Amniotic epithelial cell (primary cell): ENCODE measurements at regions not wholly inside any gene's neighbourhood (a gene's known extent, or its start where the extent isn't known, plus 50 kb on each side); places are given as distances from the start of the nearest gene placed in this dataset.
"Not testable (repeated sequence)": the region's sequence is repeated elsewhere in the genome, so short reads cannot be mapped to it uniquely, and the experiment has no call there.

Source experiments
- DNase-seq: peaks from one replicate; pipeline ENCODE4 v3.0.0-alpha.2; 2010; ENCODE audit warnings: low read depth

DNA sequence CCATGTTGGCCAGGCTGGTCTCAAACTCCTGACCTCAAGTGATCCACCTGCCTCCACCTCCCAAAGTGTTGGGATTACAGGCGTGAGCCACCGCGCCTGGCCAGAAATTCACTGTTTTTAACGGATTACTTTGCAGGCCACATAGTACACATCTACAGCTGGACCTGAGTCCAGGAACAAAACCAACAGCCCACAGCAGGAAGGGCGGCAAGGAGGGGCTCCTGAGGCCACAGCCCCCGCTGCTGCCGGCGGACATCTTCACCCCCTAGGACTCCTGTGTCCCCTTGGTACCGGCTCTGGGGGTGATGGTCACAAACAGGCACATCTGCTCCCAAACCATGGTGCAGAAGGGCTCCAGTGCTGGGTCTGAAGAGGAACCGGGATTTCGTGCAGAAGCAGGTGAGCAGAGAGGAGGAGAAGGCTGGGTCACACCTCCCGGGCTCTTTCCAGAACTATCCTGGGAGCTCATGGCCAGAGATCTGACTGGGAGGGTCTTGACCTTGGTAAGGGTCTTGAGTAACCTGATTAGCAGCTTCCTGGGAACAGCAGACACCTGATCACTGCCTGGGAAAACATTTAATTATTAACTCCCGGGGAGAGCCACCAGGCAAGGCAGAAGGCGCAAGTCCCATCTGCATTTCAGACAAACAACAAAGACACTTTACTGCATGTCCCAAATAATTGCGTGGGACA lies 99.9 kb downstream of the SHANK2 start:
- DNase-seq = not testable (repeated sequence)

DNA sequence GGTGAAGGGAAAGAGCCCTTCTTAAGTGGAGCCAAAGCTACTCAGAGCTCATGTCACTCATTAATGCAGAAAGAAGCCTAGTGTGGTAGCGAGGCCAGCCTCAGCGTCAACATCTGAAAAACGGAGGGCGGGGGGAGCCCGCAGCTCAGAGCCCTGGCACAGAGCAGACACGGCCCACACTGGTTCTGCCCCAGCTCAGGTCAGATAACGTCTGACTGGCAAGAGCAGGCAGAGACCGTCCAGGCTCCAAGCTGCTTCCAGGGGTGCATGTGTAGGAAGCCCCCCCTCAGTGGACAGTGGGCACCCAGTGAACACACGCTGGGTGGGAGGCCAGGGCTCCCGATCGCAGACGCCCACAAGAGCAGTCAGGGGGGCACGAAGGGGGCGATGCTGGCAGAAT lies 100.8 kb downstream of the SHANK2 start:
- no peak for DNase-seq

DNA sequence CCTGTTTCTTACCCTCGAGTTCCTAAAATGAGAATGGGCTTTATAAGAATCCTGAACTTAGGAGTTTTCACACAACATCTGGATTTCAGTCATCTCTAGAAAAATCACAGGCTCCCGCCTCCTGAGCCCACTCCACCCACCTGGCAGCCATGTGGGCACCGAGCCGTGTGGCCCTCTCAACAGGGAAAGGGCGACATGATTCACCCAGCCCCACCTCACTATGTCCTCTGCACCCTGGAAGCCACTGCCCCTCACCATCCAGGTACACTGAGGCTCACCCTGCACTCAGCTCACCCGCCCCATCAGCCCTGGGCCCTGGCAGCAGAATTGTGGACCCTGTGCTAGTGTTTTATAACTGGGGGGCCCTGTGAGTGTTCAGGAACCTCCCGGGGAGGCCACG lies 101.5 kb downstream of the SHANK2 start:
- DNase-seq = no peak

DNA sequence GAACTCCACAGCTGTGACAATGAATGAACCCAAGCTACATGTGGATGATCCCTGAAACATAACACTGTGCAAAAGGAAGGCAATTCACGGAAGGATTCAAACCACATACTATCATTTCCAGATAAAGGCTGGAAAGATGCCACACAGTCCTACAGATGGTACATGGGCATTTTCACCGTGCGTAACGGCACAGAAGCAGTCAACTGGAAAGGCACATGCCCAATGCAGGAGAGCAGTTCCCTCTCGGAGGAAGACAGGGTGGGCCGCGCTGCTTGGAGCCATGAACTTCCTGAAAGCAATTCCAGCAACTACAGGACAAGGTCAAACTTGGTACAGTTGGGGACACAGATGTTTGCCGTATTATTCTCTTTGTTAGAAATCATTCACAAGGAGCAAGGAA lies 103.7 kb downstream of the SHANK2 start:
- no peak for DNase-seq

DNA sequence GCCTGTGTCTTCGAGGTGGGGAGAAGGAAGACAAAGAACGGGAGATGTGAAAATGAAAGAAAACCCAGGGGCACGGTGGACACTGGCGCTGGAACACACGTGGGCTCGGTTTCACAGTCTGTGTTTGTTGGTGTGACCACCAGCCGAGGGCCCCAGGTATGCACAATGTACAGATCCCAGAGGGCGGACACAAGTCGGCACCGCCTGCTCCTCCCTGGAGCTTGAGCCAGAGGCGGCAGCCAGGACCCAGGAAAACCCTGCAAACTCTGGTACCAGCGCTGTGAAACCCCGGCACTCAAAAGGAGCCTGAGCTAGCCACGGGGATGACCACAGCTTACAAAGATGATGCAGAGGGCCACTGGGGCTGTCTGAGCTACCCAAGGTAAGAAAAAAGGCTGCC lies 105.0 kb downstream of the SHANK2 start:
- DNase-seq = no peak

DNA sequence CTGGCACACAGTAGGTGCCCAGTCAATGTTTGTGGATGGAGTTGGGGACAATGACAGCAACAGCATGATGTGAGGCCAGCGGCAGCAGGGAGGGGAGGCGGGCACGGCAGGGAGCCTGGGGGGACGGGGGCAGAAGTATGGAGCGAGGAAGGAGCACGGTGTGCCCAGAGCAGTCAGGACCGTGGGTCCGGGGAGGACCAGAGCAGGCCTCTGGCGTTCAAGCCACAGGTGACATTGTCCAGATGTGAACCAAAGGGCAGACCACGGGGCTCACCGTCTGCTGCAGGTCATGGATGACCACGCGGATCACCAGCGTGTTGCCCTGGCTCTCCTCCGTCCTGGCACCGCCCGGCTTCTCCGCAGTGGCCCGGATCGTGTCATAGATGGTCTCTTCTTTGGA lies 105.5 kb downstream of the SHANK2 start:
- no peak for DNase-seq

DNA sequence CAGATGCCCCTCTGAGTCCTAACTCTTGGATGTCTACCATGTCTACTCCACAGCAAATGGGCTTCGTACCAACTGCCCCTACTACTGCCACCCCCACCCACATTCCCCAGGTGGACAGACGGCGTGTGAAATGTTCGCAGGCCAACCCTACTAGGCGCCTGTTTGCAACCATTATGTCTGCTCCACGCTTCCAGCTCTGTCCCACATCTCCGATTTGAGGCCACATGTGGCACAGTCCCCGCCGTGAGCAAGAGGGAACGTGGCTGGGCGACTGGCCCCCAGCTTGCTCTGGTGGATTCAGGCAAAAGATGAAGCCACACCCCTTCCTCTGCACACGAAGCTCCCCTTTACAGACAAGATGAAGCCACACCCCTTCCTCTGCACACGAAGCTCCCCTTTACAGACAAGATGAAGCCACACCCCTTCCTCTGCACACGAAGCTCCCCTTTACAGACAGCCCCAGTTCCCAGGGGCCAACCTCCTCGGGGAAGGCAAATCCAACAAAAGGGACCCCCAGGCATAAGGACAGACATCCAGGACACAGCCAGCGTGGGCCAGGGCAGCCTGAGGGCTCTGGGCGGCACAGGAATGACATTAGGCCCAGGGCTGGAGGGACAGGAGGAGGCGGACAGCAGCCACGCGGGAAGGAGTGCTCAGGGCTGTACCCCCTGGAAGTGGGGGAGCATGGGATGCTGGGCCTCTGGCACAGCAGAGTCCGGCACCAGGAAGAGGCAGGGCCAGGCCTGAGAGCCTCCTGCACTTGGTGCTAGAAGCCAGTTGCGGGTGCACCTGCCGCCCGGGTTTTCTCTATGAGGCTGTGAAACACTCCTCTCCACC lies 106.2 kb downstream of the SHANK2 start:
- no peak for DNase-seq

DNA sequence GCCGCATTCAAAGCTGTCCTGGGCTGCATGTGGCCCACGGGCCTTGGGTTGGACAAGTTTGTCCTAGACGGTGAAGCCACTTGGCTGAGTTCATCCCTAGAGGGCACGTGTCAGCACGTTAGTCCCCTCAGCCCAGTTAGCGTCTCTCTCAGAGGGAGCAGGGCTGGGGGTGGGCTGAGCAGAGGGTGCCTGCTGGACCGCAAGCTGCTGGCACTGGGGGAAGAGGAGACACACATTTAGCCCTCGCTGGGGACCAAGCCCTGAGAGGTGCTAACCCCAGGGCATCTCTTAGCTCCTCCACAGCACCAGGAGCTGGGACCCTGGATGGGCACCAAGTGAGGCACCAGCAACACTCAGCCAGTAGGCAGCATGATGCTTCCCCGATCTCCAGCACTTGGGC lies 107.0 kb downstream of the SHANK2 start:
- DNase-seq = no peak

DNA sequence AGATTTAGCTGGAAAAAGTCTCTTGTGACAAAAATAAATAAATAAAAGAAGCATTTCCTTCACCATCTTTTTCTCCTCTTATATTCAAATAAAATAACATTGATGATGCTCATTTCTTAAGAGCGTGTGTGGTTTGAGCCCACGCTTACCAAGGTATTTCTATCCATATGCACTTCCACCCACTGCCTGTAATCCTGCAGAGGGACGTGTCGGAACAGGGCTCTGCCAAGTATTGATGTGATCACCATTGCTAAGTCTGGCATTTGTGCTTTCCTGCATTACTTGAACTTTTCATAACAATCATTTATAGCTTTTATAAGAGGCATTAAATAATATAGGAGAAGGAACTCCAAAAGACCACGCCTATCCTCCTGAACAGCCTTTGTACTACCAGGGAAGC lies 107.6 kb downstream of the SHANK2 start:
- no peak for DNase-seq

DNA sequence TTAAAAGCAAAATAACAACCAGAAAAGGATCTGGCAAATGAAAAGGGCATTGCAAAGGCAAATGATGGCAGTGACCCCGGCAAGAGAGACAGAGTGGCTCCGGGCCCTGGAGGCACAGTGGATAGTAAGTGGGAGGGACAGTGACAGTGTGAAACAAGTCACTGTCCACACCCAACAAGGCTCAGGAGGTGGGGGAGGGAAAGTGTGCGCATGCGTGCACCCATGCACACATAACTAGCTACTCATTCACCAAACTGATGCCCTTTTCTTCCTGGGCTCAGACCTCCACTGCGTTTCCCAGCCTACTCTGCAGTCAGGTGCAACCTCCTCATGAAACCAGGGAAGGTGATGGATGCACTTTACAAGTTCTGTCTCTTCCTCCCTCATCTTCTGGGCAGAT lies 108.4 kb downstream of the SHANK2 start:
- DNase-seq = no peak

DNA sequence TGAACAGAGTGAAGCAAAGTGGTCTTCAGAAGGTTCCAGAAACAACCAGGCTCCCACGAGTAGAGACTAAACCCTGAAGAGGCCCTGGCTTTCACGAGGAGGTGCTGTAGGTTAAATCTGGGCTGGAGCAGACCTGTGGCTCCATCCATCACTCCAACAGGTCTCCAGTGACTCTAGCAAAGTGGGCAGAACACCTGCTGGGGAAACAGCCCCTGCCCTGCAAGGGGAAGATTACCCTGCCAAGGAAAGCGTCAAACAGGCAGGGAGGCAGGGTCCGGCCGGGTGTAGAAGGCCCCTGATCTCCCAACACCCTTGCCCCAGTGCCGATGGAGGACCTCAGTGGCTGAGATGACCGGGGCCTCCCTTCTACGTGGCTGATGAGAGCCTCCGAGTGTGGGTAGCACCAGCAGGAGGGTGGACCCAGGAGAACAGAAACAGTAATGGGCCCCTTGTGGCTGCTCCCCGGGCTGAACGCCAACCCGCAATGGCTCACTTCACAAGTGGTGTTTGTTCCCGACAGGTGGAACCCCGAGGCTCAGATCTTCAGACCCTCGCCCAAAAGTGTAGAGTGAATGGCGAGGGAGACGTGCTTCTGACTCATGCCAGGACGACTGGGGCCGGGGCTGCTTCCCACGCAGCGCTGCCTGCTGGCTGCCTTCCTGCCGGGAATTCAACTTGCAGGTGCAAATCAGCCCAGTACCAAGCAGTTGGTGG lies 112.0 kb downstream of the SHANK2 start:
- DNase-seq = no peak

DNA sequence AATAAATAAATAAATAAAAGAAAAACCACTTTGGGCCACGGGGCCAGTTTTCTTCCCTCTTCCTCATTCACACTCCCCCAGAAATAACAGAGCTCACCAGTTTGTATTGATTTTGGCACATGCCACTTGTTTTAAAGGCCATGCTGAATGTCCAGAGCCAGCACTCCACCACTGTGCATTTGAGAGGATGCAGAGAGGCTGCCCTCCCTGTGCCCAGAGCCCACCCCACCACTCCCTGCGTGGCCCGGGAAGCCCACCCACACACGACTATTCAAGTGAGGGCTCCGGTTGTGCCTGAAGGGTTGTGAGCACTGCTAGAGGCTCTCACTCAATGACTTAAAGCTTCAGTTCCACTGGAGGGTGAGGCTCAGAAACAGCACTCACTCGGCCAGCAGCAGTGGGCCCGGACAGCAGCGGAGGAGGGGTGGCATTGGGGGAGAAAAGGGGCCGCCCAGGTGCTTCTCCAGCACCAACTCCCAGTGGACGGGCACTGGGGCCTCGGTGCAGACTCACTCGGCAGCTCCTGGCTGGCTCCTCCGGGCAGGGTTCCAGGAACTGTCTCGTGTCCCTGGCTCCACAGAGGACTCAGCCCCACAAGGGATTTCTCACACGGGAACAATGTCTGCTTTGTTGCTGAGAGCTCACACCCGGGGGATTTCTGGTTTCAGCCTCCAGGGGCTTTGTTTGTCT lies 112.7 kb downstream of the SHANK2 start:
- no peak for DNase-seq

DNA sequence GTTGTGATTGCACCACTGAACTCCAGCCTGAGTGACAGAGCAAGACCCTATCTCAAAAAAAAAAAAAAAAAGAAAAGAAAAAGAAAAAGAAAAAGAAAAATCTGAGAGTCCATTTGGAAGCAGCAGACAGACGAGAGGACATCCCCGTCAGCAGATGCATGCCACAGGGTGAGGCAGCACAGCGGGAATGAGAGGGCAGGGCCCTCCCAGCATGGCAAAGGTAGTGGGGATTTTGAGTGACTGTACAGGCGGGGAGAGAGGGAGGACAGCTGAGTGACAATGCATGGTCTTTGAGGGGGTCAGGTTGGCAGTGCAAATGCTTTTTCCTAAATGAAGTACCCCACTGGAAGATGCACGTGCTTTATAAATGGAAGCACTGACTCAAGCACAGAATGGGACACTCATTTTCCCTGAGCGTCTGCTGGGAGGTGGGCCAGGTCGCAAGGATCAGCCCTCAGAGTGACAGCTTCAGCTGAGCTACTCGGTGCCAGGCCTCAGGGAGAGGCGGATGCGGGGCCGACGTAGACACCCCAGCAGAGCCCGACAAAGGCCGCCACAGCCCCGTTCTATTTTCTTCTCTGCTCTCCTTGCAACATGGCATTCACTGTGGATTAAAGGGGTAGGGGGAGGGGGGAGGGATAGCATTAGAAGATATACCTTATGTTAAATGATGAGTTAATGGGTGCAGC lies 113.5 kb downstream of the SHANK2 start:
- no peak for DNase-seq

DNA sequence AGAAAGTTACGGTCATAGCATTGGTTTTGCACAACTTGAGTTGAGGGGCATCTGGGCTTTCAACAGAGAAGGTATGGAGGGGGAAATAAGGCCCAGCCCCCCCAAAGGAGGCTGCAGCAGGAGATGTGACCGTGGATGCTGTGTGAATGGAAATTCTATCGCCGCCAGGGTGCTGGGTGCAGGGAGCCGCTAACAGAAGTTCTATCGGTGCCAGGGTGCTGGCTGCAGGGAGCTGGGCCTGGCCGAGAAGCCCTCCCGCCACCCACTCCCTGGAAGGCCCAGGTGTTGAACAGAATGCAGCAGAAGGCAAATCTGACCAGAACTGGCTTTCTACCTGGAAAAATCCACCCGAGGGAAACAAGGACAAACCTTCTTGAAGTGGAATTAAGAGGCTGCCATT lies 115.0 kb downstream of the SHANK2 start:
- DNase-seq = no peak

DNA sequence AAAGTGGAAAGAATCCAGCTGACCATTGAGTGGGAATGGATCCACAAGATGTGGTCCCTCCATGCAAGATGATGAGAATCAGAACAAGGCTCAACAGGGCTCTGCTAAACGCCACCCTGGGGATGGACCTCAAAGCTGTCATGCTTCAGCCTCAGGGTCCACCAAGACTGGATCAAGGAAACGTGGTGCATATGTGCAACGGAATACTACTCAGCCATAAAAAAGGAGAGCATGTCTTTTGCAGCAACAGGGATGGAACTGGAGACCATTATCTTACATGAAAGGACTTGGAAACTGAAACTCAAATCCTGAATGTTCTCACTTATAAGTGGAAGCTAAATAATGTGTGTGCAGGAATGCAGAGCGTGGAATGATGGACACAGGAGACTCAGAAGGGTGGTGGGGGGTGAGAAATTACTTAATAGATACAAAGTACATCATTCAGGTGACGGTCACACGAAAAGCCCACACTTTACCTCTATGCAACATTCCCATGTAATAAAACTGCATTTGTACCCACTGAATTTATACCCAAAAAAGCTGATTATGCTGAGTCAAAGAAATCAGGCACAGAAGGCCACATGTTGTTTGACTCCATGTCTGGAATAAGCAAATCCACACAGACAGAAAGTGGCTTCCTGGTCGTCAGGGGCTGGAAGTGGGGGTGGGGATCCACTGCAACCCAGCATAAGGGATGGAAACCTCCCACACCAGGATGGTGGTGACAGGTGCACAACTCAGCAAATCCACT lies 116.1 kb downstream of the SHANK2 start:
- DNase-seq = no peak

DNA sequence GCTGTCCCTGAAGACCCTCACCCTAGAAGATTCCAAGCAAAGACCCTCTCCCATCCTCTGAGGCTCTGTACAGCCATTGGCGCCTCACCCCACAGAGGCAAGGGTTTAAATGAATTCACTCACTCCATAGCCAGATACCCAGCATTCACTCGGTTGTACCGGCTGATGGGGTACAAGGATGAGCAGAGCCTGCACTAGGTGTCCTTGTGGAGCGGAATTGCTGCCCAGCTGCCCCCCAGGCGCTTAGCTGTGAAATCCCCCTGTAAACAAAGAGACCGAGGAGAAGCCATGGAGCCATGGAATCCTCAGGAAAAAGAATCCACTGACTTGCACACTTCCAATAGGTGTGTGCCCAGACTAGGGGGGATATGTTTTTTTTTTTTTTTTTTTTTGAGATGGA lies 117.3 kb downstream of the SHANK2 start:
- no peak for DNase-seq

DNA sequence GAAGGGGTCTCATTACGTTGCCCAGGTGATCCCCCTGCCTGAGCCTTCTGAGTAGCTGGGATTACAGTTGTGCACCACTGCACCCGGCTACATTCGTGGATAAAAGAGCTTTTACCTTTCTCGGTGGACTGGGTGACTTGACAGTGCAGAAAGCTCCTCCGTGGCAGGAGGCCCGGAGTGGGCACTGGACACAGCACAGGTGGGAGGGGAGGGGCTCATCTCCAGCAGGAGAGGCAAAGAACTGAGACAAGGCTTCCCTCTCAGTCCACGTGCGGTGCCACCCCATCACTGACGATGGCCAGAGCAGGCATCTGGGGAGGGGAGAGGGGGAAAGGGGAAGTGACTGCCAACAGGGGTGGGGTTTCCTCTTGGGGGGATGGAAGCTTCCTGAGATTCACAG lies 118.4 kb downstream of the SHANK2 start:
- no peak for DNase-seq

DNA sequence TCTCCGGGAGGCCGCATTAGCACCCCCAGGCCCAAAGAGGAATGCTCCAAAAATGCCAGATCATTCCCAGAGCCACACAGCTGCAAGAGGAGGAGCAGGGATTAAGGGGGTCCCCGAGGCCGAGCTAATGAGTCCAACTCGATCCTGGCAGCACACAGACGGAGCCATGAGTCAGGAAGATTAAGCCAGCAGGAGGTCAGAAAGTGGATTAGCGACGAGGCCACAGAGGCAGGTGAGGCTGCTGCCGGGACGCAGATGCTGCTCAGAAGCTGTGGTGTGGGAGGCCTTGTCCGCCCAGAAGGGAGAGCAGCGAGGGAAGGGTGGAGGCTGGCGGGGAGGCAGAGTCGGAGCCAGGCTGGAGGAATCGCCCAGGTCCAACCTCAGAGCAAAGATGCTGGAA lies 120.5 kb downstream of the SHANK2 start:
- DNase-seq = no peak

DNA sequence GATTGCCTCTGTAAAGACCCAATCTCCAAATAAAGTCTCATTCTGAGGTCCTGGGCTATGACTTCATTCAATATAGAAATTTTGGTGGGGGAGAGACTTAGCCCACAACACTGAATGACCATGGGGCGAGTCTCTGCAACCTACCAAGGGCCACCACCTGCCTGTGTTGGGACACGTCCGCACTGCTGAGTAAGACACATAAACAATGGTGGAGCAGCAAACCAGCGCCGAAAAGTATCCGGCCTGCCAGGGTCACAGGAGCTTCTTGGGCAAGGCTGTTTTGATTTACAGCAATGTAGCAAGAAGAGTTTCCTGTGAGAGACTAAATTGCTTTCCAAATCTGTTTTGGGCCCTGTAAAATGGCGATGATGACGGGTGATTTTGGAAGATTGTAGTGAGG lies 122.3 kb downstream of the SHANK2 start:
- DNase-seq = no peak

DNA sequence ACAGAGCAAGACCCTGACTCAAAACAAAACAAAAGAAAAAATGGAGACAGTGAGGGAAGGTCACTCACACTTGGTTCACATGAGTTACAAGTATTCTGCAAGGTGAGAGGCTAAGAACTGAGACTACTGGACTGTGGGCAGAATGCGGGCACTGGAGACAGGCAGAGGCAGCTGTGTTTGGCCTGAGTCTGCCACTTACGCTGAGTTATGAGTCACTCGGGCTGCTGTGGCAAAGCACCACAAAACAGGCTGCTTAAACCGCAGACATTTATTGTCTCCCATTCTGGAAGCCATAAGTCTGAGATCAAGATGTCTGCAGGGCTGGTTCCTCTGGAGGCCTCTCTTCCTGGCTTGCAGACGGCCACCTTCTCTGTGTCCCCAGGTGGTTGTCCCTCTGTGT lies 122.8 kb downstream of the SHANK2 start:
- DNase-seq = peak; percentile 8

DNA sequence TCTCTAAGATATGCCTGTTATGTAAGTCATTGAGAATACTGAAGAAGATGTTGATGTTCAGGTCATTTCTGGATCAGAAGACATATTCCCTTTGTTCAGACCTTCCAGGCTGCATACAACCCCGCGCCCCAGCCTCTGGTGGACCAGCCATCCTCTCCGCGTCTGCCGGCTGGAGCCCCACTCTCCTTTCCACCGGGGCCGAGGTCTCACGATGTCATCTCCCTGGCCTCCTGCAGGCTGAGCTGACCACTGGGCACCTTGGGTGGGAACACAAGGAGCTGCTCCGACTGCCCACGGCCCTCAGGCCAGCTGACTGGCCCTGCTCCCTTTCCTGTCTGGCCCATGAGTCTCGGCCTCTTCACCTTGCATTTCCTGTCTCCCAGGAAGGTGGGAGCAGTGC lies 124.6 kb downstream of the SHANK2 start:
- DNase-seq = no peak
